ENCODE measurements at regions not wholly inside any gene's neighbourhood (a gene's known extent, or its start where the extent isn't known, plus 50 kb on each side); places are given as distances from the start of the nearest gene placed in this dataset.

- TF ChIP-seq CTCF (IDR thresholded peaks at IDR 0.05) (no peak), ZFX (IDR thresholded peaks at IDR 0.05; ENCODE audit: borderline replicate concordance) (no peak)
These were observed 69.8 kb upstream of the SPATA12 start for GRCh38 chr3:56990641-56991015.

Measured in 22Rv1 (cell line).